ENCODE measurements at regions not wholly inside any gene's neighbourhood (a gene's known extent, or its start where the extent isn't known, plus 50 kb on each side); places are given as distances from the start of the nearest gene placed in this dataset.
"Not testable (repeated sequence)": the region's sequence is repeated elsewhere in the genome, so short reads cannot be mapped to it uniquely, and the experiment has no call there.

GRCh38 chr14:89484051-89484844, 67.2 kb upstream of the FOXN3 start:
- no peak for DNase-seq

DNA sequence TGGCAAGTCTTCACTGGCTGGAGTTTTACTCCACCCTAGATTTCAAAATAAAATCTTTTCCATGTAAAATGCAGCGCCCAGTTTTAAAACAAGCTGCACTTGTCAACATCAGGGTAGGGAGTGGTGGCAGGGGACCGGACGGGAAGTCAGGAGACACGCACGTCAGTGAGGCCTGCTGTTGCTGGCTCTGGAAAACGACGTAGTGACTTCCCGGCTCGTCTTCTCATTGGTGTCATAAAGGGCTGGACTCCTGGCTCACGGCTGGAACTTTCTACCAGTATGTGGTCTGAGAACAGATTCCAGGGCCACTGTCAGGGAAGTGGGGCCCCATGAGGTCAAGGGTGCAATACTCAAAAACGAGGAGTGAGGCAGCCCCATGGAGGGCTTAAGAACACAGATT, 64.2 kb upstream of the FOXN3 start:
- DNase-seq = no peak

DNA sequence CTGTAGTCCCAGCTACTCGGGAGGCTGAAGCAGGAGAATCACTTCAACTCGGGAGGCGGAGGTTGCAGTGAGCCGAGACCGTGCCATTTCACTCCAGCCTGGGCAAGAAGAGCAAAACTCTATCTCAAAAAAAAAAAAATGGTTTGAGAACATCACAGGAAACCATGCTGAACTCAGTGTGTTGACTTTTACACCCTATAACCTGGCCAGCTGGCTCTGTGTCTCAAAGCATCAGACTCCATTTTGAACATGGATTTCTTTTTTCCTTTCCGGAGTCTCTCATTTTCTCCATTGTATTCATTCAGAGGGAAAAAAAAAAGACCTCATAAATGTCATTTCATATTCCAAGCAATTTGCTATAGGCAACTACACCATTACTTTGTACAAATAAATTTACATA, 63.2 kb upstream of the FOXN3 start:
- no peak for DNase-seq

DNA sequence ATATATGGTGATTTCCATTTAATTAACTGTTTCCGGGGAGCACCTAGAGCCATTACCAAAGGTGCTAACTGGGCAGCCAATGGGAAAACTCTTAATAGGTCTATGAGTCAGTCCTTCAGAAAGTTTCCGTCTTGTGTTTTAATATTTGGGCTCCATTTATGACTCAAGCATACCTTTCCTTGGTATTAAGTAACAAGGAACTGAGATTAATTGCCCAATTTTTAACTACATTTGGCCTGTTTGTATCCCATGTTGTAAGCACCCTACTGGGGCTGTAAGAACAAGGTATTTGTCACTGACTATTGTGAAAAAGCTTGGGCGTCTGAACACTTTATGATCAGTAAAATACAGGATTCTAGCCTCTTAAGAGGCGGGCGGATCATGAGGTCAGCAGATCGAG, 62.8 kb upstream of the FOXN3 start:
- no peak for DNase-seq

DNA sequence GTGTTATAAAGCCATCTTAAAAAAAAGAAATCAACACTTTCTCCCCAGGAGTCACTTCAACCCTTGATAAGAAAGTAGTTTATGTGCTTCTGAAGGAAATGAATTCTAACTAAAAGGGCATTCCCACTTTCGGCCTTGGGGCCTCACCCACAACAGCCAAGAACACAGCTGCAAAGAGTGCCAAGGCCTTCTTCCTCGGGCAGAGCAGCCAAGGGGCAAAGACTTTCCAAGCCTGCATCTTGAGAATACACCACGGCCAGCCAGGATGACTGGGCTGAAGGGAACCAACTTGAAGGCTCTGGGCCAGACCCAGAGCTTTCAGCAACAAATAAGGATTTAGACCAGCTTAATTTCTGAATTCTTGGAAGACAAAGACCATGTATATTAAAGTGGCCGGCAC, 60.4 kb upstream of the FOXN3 start:
- no peak for DNase-seq

DNA sequence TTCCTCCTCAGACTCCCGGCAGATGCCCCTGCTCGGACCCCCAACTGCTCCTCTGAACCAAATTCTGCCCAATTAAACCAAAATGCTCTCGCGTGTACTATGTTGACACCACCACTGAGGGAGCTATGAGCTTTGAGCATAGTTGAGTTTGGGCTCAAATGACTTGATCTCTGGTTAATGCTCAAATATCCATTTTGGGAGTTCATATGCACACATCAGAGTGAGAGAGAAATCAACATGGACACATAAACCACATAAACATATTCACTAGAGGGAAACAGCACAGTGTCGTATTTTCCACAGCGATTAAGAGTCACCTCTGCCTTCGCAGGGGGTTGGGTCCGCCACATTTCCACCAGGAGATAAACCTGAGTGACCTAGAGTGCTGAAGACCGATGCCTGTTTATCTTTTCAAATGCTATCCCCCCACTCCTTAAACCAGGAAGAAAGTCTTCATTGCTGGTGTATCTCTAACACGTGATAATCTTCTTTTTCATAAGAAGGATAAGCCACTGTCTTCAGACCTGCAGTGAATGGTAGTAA, 59.4 kb upstream of the FOXN3 start:
- DNase-seq = no peak

GRCh38 chr14:89474464-89474863, 57.4 kb upstream of the FOXN3 start:
- no peak for DNase-seq

- no peak for DNase-seq
Measured at GRCh38 chr14:89473989-89474388, 57.0 kb upstream of the FOXN3 start.

DNA sequence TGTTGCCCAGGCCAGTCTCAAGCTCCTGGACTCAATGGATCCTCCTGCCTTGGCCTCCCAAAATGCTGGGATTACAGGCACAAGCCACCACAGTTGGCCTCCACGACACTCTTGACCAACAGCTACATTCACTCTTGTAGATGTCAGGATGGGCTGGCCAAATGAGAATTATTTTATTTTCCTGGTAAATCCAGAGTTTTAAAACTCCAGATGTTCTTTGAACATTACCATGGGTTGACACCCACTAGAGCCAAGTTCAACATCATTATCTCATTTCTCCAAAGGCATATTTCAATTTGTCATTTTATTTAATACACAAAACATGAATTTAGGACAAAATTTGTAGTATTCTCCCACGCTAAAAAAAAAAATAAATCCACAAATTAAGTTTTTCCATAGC, 56.5 kb upstream of the FOXN3 start:
- DNase-seq = no peak

DNA sequence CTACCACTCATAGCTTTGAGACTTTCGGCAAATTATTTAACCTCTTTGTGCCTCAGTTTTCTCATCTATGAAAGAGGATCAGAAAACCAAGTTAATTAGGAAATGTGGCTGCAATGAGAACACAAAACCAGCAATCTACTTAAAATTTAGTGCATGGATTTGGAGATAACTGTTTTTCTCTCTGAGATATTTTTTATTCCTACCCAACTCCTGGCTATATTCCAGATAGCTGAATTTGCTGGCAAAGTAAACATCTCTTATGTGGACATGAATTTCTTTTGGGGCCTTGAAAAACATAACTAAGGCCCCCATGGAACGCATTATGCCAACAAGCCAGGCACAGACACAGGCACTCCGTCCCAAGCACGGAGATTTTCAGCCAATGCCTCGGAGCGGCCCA, 53.4 kb upstream of the FOXN3 start:
- no peak for DNase-seq

- DNase-seq = no peak
Measured at GRCh38 chr14:89469210-89470198, 52.5 kb upstream of the FOXN3 start.

DNA sequence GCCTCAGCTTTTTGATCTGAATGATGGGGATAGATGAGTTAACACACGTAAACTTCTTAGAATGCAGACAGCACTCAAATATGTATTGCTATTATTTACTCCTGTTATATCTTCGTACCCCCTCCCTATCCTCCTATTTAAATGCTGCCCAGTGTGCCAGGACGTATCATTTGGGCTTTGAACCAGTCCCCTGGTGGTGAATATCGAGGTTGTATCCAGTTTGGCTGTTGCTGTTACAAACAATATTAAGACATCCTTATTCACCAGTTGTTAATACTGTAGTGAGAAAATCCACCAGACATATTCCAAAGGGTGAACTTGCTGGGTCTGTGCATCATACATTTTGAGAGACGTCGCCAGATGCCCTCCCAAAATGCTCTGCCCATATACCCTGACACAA, 51.5 kb upstream of the FOXN3 start:
- DNase-seq = no peak

- DNase-seq = not testable (repeated sequence)
Measured at GRCh38 chr14:89468030-89468429, 51.0 kb upstream of the FOXN3 start.

GRCh38 chr14:89466944-89467343, 49.9 kb upstream of the FOXN3 start:
- no peak for DNase-seq
